ENCODE measurements at regions not wholly inside any gene's neighbourhood (a gene's known extent, or its start where the extent isn't known, plus 50 kb on each side); places are given as distances from the start of the nearest gene placed in this dataset.

DNA sequence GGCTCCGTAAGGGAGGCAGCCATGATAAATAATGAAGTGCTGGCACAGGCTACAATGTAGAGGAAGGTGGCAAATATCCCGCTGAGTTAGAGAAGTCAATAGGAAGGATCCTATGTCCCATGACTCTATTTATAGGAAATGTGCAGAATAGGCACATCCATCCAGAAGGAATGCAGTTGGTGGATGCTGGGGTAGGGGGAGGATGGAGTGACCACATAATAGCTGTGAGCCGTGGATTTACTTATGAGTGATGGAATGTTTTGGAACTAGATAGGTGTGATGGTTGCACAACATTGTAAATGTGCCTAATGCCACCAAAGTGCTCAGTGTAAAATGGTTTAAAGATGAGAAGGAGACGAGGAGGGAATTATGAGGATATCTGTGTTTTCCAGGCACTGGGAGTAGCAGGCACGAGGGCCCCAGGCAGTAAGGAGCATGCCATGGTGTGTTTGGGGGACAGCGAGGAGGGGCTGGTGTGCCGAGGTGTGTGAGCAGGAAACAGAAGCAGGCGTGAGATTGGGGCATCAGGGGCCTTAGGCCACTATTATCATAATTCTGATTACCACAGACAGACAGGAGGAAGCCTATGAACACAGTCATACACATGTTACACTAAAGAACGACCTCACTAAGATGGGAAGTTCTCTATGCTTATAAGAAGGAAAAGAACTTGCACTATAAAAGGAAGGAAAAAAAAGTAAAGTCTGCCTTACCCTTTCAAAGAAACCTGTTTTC lies 837.3 kb upstream of the TMEM132C start:
- no peak for TF ChIP-seq EZH2 (IDR thresholded peaks at IDR 0.05; ENCODE audit: insufficient read depth, poor library complexity, severe bottlenecking)
- no peak for TF ChIP-seq EZH2phosphoT487 (IDR thresholded peaks at IDR 0.05; ENCODE audit: insufficient read depth, low read depth)

All from GM23248 (cell line).